GM21447 (cell line): ENCODE measurements at regions not wholly inside any gene's neighbourhood (a gene's known extent, or its start where the extent isn't known, plus 50 kb on each side); places are given as distances from the start of the nearest gene placed in this dataset.
"Not testable (repeated sequence)": the region's sequence is repeated elsewhere in the genome, so short reads cannot be mapped to it uniquely, and the experiment has no call there.

Experiments
- ATAC-seq: cut with Tn5 transposase; IDR thresholded peaks from one replicate; pipeline ENCODE4 v1.9.1; 2021; ENCODE audit not compliant: unreplicated experiment

DNA sequence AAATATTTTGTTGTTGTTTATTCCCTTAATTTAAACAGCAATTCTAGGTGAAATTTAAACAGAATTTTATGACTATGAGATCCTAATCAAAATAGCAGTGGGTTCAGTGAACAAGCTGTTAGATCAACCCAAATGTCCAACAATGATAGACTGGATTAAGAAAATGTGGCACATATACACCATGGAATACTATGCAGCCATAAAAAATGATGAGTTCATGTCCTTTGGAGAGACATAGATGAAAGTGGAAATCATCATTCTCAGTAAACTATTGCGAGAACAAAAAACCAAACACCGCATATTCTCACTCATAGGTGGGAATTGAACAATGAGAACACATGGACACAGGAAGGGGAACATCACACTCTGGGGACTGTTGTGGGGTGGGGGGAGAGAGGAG, 407.3 kb upstream of the ADAMTSL1 start:
- not testable (repeated sequence) for ATAC-seq

DNA sequence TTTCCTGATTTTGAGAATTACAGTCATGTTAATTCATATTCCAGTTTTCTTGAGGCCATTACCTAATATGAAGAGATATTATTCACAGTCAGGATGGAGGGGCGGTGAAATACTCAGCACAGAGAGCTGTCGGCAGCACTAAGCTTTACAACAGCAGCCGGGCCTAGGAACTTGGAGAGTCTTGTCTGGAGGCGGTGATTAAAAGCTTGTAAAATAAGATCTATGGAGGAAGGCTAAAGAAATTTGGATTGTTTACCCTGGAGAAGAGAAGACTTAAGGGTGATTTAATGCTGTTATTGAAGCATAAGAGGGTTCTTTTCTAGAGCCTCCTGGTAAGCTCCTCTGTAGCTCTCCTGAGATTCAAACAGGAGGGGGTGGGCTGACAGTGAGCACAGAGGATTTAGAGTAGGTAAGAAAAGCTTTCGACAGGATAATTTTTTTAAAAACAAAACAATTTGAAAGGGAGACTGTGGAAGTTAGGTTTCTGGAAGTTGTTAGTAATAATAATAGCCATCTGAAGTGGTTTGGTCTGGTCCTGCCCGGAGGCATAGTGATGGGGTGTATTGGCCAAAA, 406.3 kb upstream of the ADAMTSL1 start:
- no peak for ATAC-seq

DNA sequence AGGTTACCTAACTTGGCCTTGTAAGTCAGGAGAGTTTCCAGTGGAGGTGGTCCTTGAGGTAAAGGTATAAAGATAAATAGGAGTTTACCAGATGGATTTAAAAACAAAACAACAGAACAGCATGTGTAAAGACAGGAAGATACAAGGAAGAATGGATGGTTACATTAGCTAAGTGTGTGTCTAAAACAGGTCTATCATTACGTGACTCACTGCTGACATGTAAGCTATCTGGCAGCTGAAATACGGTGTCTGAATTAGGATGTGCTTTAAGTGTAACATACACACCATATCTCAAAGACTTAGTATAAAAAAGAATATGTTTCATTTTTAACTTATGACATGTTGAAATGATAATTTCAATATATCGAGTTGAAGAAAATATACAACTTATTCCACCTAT, 405.1 kb upstream of the ADAMTSL1 start:
- no peak for ATAC-seq

DNA sequence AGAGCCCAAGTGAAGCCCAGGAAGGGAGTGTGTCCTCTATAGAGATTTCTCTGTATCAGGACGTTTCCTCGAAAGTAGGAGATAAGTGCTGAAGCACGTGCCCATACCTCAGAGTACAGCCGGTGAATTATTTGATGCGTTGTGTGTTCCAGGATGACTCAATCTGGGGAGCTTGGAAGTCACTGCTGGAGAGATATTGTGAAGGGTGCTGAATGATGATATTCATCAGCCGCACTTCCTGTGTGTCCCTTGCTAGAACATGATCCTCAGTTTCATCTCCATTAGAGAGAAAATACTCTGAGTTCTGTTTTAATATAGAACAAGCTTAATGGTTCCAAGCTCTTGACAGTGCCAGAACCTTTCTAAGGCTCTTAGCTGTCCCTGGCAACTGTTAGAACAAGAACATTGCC, 402.3 kb upstream of the ADAMTSL1 start:
- no peak for ATAC-seq

DNA sequence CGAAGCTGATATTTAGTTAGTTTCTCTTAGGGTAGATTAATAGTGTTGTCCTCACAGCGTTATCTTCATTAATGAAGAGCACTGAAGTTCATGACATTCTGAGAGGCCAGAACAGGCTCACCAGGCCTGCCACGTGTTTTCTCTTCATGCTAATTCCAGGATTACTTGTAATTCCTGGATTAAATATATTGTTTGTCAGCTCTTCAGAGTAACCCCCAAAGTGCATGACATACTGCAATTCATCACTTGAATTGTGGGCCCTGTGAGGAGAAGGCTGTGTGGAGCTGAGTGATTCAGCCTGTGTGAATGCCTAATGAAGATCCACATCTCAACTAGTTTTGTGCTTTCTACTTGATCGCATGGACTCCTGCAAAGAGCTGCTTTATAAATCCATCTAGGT, 401.0 kb upstream of the ADAMTSL1 start:
- ATAC-seq, result no peak

DNA sequence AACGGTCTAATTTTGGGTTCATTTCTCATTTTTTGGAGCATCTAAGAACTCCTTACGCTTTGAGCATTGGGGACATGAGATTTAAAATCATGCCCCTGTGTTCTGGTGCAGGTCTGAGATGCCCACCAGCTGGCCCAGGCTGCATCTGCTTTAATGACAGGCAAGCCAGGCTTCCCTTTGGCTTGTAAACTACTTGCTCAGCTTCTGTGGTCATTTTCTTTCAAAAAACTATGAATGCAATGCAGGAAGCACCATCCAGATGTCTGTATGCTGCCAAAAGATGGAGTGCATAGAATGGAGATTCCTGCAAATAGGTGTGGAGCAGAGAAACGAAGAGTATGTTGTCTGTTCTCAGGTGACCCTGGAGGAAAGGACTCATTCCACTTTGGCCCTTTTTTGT, 399.9 kb upstream of the ADAMTSL1 start:
- no peak for ATAC-seq

DNA sequence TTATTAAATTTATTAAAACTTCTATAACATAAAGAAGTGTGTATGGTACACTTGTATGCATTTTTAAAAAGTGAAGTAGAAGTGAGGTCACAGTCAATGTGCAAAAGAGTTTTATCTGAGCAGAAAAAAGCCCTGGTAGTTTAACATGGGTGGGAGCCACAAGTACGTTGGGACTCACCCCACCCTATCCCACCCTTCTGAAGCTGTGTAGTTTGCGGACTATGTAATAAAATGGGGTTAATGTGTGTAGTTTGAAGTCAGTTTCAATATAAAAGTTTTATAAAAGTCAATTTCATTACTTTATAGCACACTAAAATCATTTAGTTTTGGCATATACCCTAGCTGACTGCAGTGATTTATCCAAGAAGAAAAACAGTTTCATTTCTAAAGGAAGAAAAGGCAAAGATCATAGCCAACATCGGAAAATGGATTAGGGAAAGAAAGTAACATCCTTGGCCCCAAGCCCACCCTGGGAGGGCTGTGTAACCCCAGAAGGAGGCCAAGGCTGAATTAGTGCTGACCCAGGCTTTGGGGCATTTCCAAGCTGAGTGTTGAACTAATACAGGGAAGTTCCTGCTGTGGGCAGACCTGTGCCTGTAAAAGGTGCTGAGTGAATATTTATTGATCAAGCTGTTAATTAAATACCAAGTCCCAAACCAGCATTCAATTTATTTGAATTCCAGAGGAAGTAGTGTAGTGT, 398.6 kb upstream of the ADAMTSL1 start:
- no peak for ATAC-seq

DNA sequence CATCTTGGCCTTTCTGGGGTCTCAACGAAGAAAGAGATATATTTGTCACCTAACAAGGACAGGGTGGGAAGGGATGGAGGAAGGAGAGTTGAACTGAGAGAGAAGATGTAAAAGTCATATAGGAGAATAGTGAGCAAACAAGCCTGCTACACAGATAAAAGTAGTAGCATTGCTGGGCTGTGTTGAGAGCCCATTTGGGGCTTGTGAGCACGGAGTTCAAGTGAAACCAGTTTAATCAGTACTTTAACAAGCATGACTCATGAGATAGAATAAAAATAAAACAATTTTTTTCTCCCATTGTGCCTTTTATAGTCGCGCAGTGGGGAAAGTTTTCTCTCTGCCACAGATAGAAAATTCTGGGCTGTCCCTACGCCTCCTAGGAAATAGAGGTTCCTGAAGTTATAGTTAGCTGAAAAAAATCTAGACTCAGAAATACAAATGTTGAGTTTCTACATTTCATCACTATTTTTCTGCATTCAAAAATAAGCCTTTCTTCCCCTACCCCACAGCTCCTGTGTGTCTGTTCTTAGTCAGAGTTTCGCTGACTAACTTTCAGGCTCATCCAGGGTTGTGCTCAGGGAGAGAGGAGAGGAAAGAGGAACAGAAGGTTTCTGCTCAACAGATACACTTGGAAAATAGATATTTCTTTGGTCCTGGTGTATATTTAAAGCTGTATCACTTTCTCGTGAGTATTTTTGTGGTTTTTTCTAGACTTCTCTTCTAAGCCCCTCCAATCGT, 395.8 kb upstream of the ADAMTSL1 start:
- no peak for ATAC-seq

DNA sequence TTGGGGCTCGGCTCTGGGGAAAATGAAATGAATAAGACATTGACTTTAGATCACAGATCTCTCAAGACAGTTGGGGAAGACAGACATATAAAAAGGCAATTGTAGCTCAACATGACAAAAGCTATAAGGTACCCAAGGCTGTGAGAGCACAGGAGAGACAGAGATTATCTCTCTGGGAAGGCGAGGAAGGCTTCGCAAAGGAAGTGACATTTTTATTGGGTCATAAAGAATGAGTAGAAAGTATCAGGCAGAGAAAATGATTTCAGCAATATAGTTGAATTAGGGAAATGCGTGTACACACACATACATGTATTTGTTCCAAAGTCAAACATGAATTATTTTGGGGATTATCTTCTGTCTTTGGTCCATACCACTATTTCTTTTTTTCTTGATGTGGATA, 381.8 kb upstream of the ADAMTSL1 start:
- no peak for ATAC-seq

DNA sequence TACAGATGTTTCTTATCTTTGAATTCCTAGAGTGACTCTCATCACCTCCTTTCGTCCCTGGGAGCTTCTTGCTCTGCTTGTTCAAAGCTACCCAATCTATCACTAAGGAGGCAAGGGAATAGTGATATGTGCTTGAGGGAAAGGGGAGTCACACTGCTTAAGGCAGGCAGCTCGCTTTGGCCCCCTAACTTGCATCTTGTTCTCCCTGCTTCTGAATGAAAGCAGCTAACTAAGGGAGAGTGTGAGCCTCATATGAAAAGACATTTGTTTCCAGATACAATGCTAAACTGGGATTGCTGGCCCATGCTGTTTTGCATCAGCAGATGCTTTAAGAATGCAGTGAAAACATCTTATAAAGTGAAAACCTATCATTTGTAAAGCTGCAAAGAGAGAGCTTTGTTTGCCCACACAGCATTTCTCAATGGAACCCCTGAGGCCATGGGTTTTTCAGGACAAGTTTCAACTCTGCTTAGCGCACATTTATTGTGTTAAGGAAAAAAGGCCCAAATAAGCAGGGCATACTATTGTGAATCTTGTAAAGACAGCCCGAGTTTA, 367.9 kb upstream of the ADAMTSL1 start:
- no peak for ATAC-seq

DNA sequence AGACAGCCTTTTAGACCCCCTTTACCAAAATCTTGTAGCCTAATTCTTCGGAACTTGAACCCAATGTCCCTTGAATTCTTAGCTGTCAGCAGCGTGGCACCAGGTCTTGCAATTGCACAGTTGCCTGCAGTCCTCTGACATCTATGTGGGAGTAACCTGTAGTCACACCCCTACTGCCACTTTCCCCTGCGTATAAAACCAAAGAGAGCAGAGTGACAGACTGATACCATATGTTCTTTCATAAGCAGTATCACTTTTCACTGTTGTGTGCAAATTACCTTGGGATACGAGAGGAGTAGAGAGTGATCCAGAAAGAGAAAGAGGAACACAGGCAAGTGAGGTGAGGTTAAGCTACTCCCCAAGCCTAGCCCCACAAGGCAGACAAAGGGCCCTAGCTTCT, 364.3 kb upstream of the ADAMTSL1 start:
- no peak for ATAC-seq

DNA sequence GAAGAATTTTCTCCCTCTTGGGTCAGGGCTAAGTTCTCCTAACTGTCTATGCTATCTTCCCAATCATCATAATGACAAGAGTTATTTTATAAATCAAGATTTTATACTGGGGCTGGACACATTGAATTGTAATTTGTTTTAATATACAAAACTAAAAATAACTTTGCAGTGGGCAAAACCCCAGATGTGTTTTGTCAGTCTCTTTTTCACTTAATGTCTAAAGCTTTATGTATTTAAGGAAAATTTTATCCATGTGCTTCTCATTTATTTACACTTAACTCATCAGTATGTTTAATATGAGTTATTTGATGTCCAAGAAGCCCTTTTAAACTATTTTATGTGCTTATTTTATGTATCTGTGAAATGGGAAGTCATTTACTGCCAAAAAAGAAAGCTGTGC, 362.8 kb upstream of the ADAMTSL1 start:
- ATAC-seq, result no peak

DNA sequence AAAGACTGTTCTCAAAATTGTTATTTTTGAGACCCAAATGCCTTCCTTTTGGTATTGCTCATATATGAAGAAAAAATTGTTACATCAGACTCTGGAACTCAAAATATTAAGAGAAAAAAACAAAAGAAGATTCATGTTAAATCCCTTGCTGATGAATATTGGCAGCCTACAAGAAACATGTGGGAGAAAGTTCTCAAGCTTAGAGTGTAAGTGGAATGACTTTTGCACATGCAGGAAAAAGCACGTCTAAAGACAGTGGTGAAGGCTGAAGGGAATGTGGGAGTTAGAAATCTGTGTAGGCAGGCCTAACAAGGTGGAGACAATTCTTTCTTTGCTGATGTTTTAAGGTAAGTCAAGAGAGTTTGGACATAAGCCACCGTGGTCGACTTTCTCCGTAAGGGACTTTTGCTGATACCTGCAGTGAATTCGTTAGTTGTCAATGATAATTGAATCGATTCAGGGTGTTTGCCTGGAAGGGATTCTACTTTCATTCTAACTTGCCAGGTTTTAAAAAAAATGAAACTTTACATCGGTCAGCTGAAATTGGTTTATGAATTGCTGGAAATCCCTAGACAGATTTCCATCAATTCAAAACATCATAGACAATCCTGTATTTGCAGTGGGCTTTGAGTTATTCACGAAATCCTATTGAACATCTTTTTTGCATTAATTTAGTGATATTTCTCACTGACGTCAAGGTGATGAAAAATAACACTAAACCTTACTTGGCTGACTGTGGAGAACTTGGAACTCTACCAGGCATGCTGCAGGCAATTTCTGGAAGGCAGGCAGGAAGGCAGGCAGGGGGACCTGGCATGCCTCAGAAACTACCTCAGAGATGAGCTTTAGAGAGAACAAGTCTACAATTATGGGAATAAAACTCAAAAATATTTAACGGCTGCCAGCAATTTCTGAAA, 359.1 kb upstream of the ADAMTSL1 start:
- no peak for ATAC-seq

DNA sequence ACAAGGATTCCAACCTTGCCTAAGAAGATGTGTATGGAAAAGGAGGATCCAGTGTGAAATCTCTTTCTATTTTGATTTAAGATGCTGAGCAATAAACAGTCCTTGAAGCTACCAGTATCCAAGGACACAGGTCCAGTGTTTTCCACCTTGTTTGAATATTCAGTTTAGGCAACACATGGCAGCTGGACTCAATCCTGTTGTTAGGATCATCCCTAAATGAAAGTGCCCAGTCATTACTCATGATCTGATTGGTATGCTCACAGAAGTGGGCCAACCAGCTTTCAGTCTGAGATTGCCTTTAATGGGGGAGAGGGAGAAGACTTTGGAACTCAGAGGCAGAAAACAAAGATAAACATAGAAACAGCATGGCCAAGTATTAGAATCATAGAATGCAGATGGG, 355.7 kb upstream of the ADAMTSL1 start:
- ATAC-seq, result no peak

DNA sequence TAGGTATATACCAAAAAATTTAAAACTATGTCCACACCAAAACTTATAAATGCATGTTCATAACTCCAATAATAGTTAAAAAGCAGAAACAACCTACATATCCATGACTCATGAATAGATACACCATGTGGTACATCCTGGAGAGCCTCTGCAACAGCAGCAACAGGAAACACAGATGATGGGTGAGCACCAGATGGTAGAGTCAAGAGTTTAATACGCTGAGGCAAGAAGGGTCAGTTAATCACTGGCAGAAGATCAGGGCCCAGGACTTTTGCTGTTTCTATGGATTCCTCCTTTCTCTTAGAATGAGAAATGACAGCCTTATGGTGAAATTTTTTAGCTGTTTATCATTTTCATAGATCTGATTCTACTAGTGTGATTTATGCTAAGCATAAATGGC, 351.8 kb upstream of the ADAMTSL1 start:
- no peak for ATAC-seq

DNA sequence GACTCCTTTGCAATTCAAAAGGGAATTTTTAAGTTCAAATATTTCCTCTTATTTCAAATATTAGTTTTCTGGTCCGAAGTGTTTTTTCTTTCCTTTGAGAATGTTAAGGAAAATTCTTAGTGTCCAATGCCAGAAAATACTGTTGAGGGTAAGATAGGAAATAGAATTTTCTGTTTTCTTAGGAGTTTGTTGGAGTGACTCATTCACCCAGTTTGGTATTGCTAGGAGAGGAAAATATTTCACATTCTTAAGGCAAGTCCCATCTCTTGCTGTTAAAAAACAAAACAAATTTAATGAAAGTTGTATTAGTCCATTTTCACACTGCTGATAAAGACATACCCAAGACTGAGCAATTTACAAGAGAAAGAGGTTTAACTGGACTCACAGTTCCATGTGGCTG, 349.2 kb upstream of the ADAMTSL1 start:
- no peak for ATAC-seq

DNA sequence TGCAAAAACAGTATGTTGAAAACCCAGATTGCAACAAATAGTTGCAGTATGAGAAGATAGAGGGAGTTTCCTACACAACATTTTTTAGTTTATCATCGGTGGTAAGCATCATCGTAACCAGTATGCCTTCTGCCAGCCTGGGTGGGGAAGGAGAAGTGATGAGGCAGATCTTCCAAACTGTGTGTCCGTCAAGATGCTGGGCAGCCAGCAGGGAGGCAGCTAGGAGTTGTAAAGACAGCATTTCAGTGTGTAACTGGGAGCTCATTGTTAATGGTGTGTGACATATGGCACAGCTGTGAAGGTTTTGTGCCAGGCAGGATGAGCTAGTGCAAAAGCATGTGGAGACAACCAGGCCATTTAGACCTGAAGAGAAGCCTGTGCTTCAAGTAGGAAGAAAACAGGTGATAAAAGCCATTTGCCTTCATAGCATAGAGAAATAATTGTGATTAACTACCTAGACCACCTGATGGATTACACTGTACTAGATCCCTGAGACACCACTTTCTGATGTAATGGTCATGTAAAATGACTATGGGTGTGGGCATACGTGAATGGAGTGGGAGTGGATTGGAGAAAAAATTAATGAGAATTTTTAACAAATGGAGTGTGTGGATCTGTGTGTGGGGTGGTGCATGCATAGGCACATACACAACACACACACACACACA, 347.0 kb upstream of the ADAMTSL1 start:
- ATAC-seq, result no peak

DNA sequence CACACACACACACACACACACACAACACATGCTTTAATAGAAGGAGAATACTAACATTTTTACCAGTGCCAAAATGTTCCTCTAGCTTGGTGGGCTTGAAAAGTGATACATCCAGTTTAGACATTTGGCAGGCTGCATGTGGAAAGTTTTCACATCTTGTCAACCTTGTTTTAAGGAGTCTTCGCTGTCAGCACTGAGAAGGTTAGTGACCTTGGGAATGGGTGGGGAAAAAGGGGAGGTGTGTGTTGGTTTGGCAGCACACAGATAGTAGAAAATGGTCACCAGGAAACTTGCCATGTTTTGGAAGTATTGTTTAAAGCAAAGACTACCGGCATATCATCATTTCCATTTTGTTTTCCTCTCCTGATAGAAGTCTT, 346.5 kb upstream of the ADAMTSL1 start:
- no peak for ATAC-seq

DNA sequence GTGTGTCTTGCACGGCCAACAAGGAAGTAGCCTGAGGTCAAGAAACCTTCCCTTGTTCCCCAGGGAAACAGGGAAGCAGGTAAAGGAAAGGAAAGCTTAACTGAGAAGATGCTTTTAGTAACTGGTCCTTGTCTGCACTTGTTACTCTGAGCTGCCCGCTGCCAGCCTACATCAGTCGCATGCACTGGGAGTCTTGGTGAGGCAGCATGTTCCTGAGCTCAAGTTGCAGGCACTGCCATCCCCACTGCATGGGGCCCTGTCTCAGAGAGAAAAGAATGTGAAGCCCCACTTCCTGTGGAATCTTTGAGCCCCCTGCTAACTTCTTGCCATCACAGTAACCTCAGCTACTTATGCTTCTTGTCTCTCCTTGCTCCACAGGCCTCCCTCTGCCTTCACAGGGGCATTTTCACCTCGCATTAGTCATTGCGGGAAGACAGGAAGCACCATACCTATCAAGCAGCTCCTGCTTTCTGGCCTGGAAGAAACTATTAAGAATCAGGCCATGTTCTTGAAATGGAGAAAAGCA, 344.1 kb upstream of the ADAMTSL1 start:
- ATAC-seq, result no peak

DNA sequence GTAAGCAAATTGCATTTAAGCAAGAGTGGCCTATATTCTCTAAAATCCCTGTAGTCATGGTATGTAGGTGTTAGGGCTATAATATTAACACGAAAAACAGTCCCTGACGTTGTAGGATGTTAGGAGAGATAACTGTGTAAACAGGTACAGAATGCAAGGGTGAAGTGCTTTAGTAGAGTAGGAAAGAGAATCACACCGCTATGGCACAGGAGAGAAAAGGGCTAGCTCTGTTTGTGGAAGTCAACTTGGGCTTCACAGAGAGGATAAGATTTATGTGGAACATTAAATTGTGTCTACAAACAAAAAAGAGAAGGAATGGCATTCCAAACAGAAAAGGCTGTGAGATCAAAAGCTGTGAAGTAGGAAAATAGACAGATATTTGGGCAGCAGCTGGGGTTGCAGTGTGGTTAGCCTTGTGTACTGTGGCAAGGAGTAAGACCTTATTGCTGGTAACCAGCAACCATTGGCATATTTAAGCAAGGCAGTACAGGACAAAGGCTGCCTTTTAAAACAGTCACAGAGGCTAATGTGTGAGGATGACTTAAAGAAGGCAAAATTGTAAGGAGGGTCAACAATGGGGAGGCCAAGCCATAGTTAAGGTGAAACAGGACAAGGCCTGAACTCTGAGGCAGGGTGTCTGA, 337.5 kb upstream of the ADAMTSL1 start:
- ATAC-seq, result no peak
